Endodermal cell (in vitro differentiated cells): ENCODE measurements at regions not wholly inside any gene's neighbourhood (a gene's known extent, or its start where the extent isn't known, plus 50 kb on each side); places are given as distances from the start of the nearest gene placed in this dataset.

Source experiments
- DNase-seq: peaks from one replicate; pipeline ENCODE4 v3.0.0-alpha.2; 2017
- H3K27ac ChIP-seq: 2 replicates; pipeline ENCODE4 v1.5.1; 2013; ENCODE audit warnings: mild to moderate bottlenecking, low read depth, low read length, moderate library complexity
- H3K27me3 ChIP-seq: 2 replicates; pipeline ENCODE4 v1.6.1; 2013; ENCODE audit warnings: mild to moderate bottlenecking, low read length, moderate library complexity; ENCODE audit not compliant: insufficient read depth, control insufficient read depth, poor library complexity, severe bottlenecking
- H3K36me3 ChIP-seq: 2 replicates; pipeline ENCODE4 v1.7.0; 2013; ENCODE audit warnings: mild to moderate bottlenecking, low read length, moderate library complexity; ENCODE audit not compliant: control insufficient read depth, insufficient read depth
- H3K4me1 ChIP-seq: one replicate; pipeline ENCODE4 v1.7.0; 2013; ENCODE audit warnings: low read length; ENCODE audit not compliant: control insufficient read depth, insufficient read depth
- H3K4me3 ChIP-seq: 2 replicates; pipeline ENCODE4 v1.5.1; 2013; ENCODE audit warnings: mild to moderate bottlenecking, low read length, moderate library complexity
- H3K9ac ChIP-seq: 2 replicates; pipeline ENCODE4 v1.6.1; 2013; ENCODE audit warnings: mild to moderate bottlenecking, low read length, moderate library complexity; ENCODE audit not compliant: poor library complexity, severe bottlenecking; ENCODE audit errors: extremely low read depth
- H3K9me3 ChIP-seq: 2 replicates; pipeline ENCODE4 v1.6.1; 2013; ENCODE audit warnings: mild to moderate bottlenecking, low read length, moderate library complexity; ENCODE audit not compliant: control insufficient read depth
- H3K27ac Mint-ChIP-seq: 2 replicates; pipeline ENCODE4 v1.8.0; 2020; ENCODE audit warnings: mixed read lengths
- H3K27me3 Mint-ChIP-seq: 2 replicates; pipeline ENCODE4 v1.8.0; 2021; ENCODE audit warnings: mild to moderate bottlenecking, mixed read lengths; ENCODE audit not compliant: insufficient read depth
- H3K36me3 Mint-ChIP-seq: 2 replicates; pipeline ENCODE4 v1.8.0; 2020; ENCODE audit warnings: low read depth, mixed read lengths
- H3K4me1 Mint-ChIP-seq: 2 replicates; pipeline ENCODE4 v1.8.0; 2020; ENCODE audit warnings: mixed read lengths
- H3K4me3 Mint-ChIP-seq: 2 replicates; pipeline ENCODE4 v1.8.0; 2020; ENCODE audit warnings: mild to moderate bottlenecking, moderate library complexity, mixed read lengths
- H3K9me3 Mint-ChIP-seq: 2 replicates; pipeline ENCODE4 v1.8.0; 2020; ENCODE audit warnings: mild to moderate bottlenecking, mixed read lengths
- CTCF ChIP-seq: fragments of 200-600 bp; sonication (generic); conservative IDR thresholded peaks from 2 replicates; pipeline ENCODE4 v1.5.0; 2021; ENCODE audit warnings: antibody characterized with exemption, mild to moderate bottlenecking
- WGBS, 2 experiments: methylation state at CpG; one replicate each; pipeline versions ENCODE4 v1.1.5 to v1.1.7; 2013; ENCODE audit warnings: missing lambda C conversion rate in 2 of 2, mixed read lengths in 1 of 2; ENCODE audit not compliant: insufficient coverage in 1 of 2, insufficient read length in 1 of 2; 5-methylcytosine and 5-hydroxymethylcytosine counted together

- DNase-seq = no peak
- Histone ChIP-seq H3K4me1 (no peaks in the 10 kb centered on the region), H3K9me3 (peaks cover 12% of the 10 kb centered on the region), H3K27ac (no peak overlapping the region), H3K9ac (no peak overlapping the region), H3K27me3 (no peaks in the 10 kb centered on the region), H3K36me3 (no peaks in the 10 kb centered on the region), H3K4me3 (no peak overlapping the region)
- Mint-ChIP-seq H3K36me3 (no peaks in the 10 kb centered on the region), H3K4me1 (peaks cover 9% of the 10 kb centered on the region), H3K4me3 (no peak overlapping the region), H3K9me3 (no peaks in the 10 kb centered on the region), H3K27me3 (no peaks in the 10 kb centered on the region), H3K27ac (no peak overlapping the region)
- WGBS, 2 experiments = 90 to 91% methylated on average over 2 to 5 of the region's 5 CpGs
- no peak for TF ChIP-seq CTCF
These were observed 520.8 kb downstream of the HS3ST4 start for GRCh38 chr16:26212599-26212998.

- Mint-ChIP-seq H3K9me3 (no peaks in the 10 kb centered on the region), H3K27ac (no peak overlapping the region), H3K36me3 (no peaks in the 10 kb centered on the region), H3K4me3 (no peak overlapping the region), H3K27me3 (no peaks in the 10 kb centered on the region), H3K4me1 (peaks cover 9% of the 10 kb centered on the region)
- Histone ChIP-seq H3K27me3 (no peaks in the 10 kb centered on the region), H3K9me3 (peaks cover 5% of the 10 kb centered on the region), H3K9ac (no peak overlapping the region), H3K4me3 (no peak overlapping the region), H3K4me1 (no peaks in the 10 kb centered on the region), H3K27ac (no peak overlapping the region), H3K36me3 (no peaks in the 10 kb centered on the region)
- no peak for DNase-seq
- WGBS, 2 experiments = 80 to 82% methylated on average over 6 to 9 of the region's 9 CpGs
- TF ChIP-seq CTCF = no peak
These were observed 522.9 kb downstream of the HS3ST4 start for GRCh38 chr16:26214581-26215174.

DNA sequence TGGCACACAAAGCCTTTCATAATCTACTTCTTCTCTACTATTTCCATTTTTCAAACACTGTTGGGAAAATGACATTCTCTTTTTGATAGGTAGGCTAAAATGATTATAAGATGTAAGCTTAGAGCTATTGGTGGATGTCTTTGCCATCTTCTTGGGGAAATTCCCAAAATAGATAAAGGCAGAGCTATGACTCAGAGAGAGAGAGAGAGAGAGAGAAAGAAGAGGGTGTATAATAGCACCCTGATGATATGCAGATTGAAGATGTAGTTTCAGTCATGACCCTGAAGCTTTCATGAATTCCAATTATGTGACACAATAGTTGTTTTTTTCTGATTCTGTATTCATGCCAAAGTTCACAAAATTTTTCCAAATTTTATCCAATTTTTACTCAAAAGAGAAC, 529.1 kb downstream of the HS3ST4 start:
- no peaks in the 10 kb centered on the region for H3K36me3 Mint-ChIP-seq
- Histone ChIP-seq H3K36me3 (no peaks in the 10 kb centered on the region), H3K9ac (no peak overlapping the region), H3K4me1 (no peaks in the 10 kb centered on the region), H3K27me3 (no peaks in the 10 kb centered on the region), H3K9me3 (no peaks in the 10 kb centered on the region), H3K27ac (no peak overlapping the region), H3K4me3 (no peak overlapping the region)
- no peaks in the 10 kb centered on the region for H3K9me3 Mint-ChIP-seq
- H3K27me3 Mint-ChIP-seq = no peaks in the 10 kb centered on the region
- no peak for DNase-seq
- peaks cover 5% of the 10 kb centered on the region for H3K4me1 Mint-ChIP-seq
- no peak for TF ChIP-seq CTCF
- peak overlapping the region; percentile 14 for H3K27ac Mint-ChIP-seq
- H3K4me3 Mint-ChIP-seq = no peak overlapping the region
